NCI-H1930 (cell line): ENCODE measurements at regions not wholly inside any gene's neighbourhood (a gene's known extent, or its start where the extent isn't known, plus 50 kb on each side); places are given as distances from the start of the nearest gene placed in this dataset.

Experiments
- DNase-seq, 2 experiments: peaks; one replicate each; lab custom pipeline; 2025; lab: John Stamatoyannopoulos, UW

DNA sequence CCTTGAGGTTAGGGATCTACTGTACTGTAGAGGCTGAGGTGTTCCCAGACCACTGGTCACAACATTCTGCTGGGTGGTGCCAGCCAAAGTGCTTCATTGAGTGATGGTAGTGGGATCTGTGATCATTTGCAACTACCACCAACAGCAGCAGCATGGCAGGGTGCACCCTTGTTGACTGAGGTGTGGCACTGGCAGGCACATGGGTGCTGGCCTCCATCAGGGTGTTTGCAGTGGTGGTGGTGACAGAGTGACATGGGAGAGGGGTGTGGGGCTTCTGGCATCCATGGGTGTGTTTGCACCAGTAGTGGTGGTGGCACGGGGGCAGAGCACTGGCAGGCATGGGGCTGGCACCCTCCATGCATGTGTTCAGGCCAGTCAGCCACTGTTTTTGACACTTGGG, 183.7 kb upstream of the LYPLAL1 start:
- DNase-seq, result no peak

DNA sequence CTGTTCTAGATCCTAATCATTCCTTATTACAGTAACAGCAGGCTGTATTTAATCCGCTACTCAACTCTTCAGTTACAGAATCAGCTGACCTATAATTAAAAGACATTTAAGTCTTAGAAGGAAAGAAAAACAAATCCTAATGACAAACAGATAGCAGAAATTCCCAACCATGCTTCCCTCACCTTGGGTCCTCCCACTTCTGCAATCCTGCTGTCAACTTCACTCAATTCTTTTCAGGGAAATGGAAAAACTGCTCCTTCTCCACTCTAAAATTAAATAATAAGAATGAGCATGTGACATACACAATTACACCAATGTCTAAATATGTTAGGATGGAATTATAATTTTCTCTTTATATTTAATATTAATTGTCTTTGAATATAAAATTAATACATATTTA, 182.6 kb upstream of the LYPLAL1 start:
- no peak for DNase-seq

DNA sequence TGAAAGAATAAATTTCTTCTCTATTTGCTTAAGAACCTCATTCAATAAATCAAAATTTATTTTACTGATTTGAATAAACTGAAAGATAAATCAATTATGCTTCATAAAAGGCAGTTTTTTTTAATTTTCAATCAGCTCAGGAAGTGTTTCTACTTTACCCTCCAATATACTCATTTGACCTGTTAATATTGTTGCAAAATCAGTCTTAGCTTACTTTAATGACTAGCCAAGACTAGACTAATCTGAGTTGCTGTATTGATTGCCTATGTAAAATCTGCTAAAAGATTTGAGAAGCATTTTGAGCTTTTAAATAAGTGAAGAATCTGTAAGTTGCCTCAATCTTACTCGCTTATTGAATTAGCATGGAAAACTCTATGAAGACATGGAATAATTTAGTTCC, 179.1 kb upstream of the LYPLAL1 start:
- no peak for DNase-seq

DNA sequence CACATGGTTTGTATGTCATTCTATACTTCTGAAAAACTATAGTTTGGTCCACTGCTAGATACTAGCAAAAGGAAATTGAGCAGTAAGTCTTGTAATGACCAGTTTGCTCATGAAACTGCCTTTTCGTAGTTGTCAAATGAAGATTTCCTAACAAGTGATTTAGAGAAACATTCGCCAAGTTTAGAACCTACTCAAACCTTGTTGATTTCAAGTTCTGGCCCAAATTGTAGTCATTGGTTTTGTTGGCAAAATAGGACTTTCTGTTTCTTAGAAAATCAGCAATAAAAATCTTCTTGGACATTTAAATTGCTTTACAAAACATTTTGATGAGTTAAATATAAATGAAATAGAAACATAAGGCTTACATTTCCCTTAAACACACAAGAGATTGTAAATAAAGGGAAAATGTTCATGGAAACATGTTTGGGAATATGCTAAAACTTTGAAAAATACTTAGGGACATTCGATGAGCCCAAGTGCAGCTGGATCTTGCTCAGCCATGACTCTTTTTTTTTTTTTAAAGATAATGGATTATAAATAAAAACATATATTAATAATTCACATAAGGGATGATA, 178.5 kb upstream of the LYPLAL1 start:
- DNase-seq, result no peak

DNA sequence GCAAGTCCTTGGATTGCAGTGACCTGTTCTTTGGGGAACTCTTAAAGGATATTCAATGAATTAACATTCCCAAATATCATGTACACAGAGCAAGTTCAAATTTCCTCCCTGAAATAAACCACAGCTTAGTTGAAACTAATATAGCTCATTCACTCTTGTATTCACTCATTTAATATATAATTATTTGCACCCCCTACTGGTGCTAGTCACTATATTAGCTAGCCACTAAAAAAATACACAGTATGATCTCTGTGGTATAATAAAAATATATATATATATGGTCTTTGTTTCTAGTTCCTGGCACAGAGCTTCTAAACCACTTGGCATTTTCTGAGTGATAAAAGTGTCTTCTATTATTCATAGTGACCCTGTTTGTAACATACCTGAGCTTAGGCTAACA, 177.3 kb upstream of the LYPLAL1 start:
- DNase-seq, result no peak

DNA sequence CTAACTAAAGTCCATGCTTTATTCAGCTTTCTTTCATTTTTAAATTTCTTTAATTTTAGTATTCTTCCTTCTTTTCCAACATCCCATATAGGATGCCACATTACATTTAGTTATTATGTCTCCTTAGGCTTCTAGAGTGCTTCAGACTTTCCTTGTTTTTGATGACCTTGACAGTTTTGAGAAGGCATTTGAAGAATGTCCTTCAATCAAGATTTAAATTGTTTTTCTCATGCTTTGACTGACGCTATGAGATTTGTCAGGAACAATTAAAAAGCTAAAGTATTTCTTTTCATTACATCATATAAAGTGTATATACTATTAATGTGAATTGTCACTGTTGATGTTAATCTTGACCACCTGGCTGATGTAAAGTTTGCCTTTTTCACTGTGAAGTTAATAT, 173.7 kb upstream of the LYPLAL1 start:
- no peak for DNase-seq

DNA sequence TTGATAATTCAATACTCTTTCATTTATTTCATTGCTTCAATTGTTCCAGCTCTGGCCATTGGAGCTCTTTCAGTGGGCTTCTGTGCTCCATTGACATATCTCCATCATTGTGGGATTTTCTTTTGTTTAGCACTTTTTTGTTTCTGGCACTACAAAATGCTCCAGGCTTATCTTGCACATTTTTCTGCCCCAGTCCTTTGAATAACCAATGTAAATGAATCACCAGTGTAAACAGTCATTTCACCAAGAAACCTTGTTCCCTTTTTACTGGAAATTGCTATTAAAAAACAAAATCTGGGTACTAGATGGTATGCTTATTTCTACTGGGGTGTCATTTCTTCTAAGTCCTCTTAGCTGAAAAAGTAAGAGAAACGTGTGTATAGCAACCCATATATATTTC, 173.0 kb upstream of the LYPLAL1 start:
- DNase-seq, result no peak

DNA sequence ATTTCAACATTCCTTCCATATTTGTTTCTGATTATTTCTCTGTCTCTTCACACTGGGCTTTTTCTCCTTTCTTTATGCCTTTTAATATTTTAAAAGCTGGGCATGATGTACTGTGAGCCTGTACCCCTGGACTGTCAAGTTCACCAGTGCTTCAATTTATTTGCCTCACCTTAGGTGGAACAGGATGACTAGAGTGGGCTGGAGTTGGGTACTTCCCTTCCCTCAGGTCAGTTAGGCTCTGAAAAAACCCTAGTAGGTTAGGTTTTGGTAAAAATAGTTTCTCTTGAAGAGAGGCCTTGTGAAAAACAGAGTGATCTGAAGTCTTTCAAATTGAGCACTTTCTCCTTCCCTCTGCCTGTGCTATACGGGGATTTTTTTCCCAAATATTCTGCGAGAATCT, 163.0 kb upstream of the LYPLAL1 start:
- no peak for DNase-seq

DNA sequence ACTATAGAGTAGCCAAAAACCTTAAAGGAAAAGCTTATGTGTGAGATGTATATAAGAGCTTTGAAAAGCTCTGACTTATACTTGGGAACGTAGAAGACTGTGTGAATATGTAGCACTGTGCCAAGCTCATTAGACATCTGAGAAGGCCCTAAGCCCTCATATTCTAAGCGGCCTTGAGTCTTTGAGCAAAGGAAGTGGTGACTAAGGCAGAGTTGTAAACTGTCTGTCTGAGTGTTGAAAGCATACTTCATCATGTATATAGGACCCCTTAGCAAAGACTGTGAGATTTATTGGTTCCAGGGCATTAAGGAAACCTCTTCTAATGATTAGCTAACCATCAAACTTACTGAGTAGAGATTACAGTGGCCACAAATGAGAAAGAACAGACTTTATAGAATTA, 153.3 kb upstream of the LYPLAL1 start:
- DNase-seq, result no peak

DNA sequence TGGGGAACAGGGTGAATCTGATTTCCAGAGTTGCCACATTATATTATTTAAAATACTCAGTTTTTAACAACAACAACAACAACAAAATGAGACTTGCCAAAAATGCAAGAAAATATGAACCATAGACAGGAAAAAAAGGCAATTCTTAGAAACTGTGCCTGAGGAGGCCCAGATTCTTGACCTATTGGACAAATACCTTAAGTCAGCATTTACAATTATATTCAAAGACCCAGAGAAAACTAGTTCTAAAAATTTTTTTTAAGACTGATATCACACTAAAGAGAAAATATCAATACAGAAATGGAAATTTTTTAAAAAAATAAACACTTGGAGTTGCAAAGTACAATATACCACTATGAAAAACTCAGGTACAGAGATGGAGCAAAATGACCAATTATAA, 152.8 kb upstream of the LYPLAL1 start:
- DNase-seq, result no peak

DNA sequence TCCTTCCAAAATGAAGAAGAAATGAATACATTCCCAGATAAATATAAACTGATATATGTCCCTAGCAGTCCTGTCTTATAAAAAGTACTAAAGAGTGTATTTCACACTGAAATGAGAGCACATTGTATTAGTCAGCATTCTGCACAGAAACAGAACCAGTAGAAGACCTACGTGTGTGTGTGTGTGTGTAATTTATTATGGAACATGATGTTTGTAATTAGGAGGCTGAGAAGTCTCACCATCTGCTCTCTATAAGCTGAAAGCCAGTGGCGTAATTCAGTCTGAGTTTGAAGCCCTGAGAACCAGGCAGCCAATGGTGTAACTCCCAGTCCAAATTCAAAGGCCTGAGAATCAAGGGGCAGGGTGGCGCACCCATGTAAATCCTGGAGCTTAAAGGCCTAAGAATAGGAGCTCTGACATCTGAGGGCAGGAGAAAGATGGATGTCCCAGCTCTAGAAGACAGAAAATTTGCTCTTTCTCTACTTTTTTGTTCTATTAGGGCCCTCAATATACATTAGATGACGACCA, 146.5 kb upstream of the LYPLAL1 start:
- no peak for DNase-seq

DNA sequence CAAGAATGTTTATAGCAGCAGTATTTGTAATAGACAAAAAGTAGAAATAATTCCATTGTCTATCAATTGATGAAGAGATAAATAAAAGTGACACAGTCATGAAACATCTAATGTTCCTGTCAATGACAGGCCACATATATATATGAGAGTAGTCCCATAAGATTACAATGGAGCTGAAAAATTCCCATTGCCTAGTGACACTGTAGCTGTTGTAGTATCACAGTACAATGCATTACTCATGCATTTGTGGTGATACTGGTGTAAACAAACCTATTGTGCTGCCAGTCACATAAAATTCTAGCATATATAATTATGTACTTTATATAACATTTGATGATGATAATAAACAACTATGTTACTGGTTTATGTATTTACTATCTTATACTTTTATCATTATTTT, 141.9 kb upstream of the LYPLAL1 start:
- no peak for DNase-seq

DNA sequence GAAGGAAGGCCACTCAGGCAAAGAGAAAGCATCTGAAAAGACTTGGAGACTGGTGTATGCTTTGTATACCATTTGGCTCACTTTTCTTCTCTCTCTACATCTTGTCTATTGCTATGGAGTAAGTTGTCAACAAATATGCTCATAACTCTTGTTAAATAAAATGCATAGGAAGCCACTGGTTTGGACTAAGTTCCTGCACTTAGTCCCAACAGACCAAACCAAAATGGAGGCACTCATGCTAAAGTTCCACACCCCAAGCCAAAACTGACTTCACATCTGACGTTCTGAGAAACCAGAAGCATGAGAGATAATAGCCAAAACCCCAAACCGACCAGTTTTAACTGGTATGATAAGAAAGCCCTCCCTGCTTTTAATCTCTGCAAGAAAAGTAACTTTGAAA, 135.3 kb upstream of the LYPLAL1 start:
- DNase-seq, result no peak

DNA sequence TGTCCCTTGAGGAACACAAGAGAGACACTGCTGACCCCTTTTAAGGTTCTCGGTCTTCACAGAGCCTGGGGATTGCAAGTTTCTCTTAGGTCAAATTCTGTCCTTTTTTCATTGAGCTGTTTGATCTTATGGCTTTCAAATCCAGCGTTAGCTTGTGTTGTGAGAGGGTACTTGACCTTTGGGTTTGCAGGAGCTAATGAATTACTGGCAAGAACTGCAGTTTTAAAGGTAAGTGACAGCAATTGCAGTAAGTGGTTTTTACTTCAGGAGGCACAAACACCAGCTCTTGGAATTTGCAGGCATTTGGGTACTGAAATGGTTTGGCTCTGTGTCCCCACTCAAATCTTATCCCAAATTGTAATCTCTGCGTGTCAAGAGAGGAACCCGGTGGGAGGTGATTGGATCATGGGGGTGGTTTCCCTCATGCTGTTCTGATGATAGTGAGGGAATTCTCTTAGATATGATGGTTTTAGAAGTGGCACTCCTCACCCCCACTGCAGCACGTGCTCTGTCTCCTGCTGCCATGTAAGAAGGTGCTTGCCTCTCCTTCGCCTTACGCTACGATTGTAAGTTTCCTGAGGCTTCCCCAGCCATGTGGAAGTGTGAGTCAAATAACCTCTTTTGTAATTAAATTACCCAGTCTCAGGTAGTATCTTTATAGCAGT, 134.5 kb upstream of the LYPLAL1 start:
- no peak for DNase-seq

DNA sequence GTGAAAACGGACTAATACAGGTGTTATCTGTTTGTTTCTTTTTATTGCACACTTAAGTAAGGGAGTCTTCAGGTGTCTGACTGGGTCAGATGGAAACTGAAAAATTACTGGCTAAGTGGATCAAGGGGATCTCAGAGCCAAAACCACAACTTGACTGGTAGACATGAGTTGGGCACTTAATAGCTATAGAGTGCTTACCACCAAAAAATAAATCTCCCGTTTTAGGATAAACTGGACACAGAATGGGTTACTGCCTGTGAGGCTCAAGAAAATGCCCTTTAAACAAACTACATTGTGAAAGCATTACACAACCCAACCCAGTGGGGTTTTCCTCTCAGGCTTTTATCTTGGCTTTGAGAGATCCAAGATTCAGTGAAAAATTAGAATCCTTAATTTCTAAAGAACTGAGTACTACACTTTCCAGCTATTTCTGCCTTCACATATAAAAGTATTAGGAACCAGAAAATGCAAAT, 134.0 kb upstream of the LYPLAL1 start:
- DNase-seq, result no peak

DNA sequence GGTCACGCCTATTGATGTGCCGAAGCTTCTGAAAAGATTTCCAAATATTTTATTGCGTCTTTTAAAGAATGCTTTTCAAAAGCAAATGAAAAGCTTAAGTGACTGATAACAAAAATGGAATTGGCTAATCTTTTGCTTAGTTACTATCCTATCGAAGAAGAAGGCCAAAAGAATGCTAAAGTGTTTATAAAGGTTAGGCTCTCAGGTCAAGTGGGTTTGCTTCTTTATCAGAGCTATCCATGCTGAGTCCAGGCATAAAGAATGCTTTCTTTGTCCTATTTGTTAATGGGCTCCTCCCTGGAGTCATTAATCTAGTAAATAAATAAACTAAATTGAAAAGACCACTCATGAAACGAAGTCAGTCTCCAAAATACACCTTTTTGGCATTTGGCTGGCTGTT, 133.4 kb upstream of the LYPLAL1 start:
- DNase-seq, result no peak

DNA sequence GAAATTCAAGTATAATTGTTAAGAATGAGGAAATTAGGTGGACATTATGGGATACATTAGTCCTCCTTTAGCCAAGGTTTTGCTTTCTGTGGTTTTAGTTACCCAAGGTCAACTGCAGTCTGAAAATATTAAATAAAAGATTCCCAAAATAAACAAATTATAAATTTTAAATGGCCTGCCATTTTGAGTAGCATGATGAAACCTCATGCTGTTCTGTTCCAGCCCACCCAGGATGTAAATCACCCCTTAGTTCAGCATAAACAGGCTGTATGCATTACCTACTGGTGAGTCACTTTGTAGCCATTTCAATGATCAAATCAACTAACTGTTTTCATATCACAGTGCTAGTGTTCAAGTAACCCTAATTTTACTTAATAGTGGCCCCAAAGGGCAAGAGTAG, 132.5 kb upstream of the LYPLAL1 start:
- no peak for DNase-seq

DNA sequence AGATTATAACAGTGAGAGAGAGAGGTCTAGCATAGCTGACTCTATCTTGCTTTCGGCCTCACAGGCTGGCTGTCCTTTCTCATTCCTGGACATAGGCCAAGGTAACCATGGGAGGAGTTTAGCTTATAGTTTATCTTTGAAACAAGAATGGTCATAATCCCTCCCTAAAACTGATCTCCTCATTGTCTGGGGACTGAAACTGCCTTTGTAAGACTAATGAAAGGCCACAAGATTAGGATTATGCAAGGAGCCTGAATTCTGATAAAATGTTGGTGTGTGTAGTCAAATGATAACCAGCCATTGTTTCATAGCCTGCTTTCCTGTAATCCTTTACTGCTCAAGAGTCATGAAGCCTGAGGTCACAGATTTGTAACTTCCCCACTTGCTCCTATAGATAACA, 131.9 kb upstream of the LYPLAL1 start:
- DNase-seq, result no peak

DNA sequence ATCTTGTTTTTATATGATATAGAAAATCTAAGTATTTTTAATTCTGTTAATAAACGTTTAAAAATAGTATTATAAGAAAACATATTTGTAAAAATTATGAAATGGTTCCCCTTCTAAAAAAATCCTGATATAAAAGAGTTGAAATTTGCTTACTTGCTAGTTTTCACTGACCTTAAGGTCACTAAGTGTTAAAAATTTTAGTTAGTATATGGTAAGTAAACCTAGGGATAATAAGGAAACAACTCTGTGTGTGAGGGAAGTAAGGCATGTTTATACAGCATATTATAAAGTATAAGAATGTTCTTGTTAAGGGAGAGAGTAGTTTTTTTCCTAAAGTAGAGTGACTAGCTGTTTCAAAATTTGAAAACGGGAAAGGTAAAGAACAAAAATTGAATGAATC, 130.9 kb upstream of the LYPLAL1 start:
- no peak for DNase-seq

DNA sequence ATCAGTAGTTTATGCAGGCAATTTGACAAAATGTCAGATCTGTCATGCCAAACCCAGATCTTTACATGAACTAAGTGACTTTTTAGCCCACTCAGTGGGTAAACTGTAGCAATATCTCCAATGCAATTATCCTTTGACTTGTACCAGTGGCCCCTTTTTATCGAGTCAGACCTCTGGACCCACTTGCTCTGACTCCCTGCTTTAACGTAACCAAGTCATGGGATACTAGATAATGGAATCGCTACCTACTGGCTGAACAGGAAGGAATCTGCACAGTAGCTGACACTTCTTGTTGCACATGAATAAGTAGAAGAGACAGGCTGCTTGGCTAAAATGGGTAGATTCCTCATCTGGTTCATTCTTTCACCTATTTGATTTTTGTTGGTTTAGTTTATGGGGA, 128.4 kb upstream of the LYPLAL1 start:
- DNase-seq, result no peak

DNA sequence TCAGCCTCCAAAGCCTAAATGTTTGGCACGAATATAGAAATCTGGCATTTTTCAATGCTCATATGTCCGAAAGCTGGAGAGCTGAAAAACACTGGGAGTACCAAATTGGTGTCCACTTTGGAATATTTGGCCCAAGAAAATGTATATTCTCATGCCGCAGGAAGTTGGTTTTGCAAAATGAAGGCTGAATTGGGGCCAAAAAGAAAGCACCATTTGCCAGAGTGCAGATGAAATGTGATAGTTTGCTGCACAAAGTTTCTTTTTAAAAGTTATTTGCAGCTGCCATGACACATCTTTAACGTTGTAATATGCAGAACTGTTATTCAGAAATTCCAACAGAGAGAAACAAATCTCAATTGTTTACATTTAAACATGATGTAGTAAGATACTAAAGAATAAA, 124.2 kb upstream of the LYPLAL1 start:
- no peak for DNase-seq

DNA sequence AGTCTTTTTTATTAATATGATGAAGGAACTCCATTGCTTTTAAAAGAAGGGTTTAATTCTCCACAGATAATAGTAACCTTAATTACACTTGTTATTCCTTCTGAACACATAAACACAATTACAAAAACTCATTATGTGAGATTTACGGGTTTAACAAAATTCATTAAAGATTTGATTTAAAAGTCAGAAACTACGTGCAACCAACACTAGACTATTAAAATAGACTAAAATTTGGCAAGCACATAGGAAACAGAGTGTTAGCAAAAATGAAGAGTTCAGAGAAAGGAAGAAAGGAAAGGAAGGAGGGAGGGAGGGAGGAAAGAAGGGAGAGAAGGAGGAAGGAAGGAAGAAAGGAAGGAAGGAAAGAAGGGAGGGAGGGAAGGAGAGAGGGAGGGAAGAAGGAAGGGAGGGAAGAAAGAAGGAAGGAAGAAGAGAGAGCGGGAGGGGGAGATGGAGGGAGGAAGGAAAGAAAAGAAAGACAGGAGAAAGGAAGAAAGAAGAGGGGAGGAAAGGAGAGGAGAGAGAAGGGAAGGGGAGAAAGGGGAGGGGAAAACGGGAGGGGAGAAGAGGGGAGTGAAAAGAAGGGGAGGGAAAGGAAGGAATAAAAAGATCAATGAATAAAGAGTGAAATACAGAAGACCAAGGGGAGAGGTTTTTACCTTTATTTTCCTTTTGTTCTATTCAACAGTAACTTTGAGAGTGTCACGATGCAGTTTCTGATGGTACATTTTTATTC, 123.4 kb upstream of the LYPLAL1 start:
- no peak for DNase-seq

DNA sequence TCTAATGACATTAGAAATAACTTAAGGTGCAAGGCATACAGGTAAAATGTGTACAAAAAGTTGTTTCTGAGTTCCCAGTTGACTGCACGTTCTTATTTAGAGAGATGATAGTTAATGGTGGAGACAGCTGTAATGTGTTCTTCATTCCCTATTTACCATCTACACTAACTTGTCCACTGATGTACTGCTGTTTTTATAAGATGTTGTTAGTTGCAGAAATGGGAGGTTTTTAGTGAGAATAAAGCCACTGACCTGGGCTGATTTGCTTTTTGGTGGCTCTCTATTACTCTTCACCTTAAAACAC, 122.9 kb upstream of the LYPLAL1 start:
- DNase-seq, result no peak

DNA sequence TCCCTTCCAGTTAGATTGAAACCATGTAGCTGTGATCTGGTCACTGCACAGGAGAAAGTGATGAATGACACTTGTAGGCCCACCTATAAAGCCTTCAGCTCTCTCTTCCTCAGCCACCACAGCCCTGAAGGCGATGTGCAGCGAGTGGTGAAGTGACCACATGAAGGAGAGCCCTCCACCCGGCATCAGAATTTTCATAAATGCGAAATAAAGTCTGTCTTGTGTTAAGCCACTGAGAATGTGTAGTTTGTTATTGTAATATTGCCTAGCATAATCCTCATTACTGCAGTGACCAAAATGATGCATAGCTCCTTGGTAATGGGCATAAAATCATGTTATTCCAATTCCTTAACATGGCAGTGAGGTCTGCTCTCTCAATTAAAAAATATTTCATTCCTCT, 122.1 kb upstream of the LYPLAL1 start:
- no peak for DNase-seq
